GM19463 (cell line): ENCODE measurements at regions not wholly inside any gene's neighbourhood (a gene's known extent, or its start where the extent isn't known, plus 50 kb on each side); places are given as distances from the start of the nearest gene placed in this dataset.
"Not testable (repeated sequence)": the region's sequence is repeated elsewhere in the genome, so short reads cannot be mapped to it uniquely, and the experiment has no call there.

Source experiments
- ATAC-seq: cut with Tn5 transposase; IDR thresholded peaks from one replicate; pipeline ENCODE4 v1.9.1; 2021; ENCODE audit warnings: mild to moderate bottlenecking, moderate library complexity; ENCODE audit not compliant: unreplicated experiment

- no peak for ATAC-seq
These were observed 324.4 kb upstream of the B3GAT1 start for GRCh38 chr11:134736251-134736947.

- no peak for ATAC-seq
These were observed 322.9 kb upstream of the B3GAT1 start for GRCh38 chr11:134734894-134735293.

- no peak for ATAC-seq
These were observed 322.3 kb upstream of the B3GAT1 start for GRCh38 chr11:134734141-134734845.

GRCh38 chr11:134733646-134734045, 321.6 kb upstream of the B3GAT1 start:
- no peak for ATAC-seq

GRCh38 chr11:134731213-134731961, 319.3 kb upstream of the B3GAT1 start:
- no peak for ATAC-seq

- ATAC-seq: no peak
These were observed 318.6 kb upstream of the B3GAT1 start for GRCh38 chr11:134730561-134731212.

GRCh38 chr11:134730101-134730500, 318.1 kb upstream of the B3GAT1 start:
- ATAC-seq: no peak

- no peak for ATAC-seq
These were observed 316.1 kb upstream of the B3GAT1 start for GRCh38 chr11:134728186-134728585.

- ATAC-seq: no peak
These were observed 315.6 kb upstream of the B3GAT1 start for GRCh38 chr11:134727636-134728035.

DNA sequence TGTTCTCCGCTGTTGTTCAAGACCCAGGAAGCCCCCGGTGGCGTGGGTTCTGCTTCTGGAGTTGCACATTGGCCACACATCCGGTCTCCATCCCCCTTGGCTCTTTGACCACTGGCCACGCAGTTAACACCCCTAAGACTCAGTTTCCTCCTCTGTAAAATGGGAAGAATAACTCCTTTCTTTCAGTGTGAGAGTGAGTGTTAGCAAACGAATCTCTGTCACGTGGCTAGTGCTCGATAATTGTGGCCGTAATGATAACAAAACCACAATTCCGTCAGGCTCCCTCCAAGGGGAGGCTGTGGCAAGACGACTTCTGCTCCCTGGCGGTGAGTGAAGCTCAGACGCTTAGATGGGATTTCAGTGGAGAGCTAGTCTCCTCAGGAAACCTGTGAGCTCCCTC, 315.2 kb upstream of the B3GAT1 start:
- ATAC-seq: no peak

DNA sequence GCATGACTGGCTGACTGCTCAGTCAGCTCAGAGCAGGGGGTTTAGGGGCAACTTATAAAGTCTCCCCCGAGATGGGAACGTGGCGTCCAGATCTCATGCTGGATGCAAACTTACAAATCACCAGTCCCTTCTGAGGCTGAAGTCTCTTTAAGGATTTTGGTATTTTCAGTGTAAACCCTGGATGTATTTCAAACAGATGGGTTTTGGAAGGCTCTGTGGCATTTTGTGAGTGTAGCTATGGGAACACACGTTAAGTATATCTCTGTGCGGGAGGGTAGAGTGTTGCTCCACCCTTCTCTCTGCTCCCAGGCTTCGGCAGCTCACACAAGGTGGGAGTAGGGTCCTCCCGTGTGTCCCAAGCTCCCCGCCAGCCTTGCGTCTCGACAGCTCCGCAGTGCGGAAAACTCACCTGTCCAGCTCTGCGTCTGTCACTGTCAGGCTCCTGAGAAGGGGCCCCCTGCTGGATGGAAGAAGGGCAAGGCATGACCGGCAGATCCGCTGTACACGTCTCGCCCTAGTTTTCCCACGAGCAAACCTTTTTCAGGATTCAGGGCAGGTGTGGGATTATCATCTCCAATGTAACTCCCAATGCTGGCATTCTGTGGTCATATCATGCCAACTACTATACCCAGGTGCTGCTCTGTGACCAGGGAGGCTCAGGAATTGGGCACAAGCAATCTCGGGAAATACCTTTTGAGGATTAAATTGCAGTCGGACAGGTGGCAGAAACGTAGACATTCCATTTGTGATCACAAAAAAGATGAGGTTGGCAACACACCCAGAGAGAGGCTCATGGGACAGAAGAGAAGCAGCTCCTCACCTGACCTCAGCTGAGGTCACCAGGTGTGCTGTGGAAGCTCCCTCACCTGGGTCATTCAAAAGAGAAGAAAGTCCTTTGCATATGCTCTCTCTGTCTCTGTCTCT, 313.9 kb upstream of the B3GAT1 start:
- ATAC-seq: no peak

GRCh38 chr11:134725211-134725610, 313.2 kb upstream of the B3GAT1 start:
- ATAC-seq: no peak

- ATAC-seq: no peak
These were observed 312.7 kb upstream of the B3GAT1 start for GRCh38 chr11:134724779-134725140.

- no peak for ATAC-seq
These were observed 312.2 kb upstream of the B3GAT1 start for GRCh38 chr11:134724106-134724778.

- ATAC-seq: not testable (repeated sequence)
These were observed 308.6 kb upstream of the B3GAT1 start for GRCh38 chr11:134720691-134721070.

- not testable (repeated sequence) for ATAC-seq
These were observed 308.1 kb upstream of the B3GAT1 start for GRCh38 chr11:134719940-134720690.

DNA sequence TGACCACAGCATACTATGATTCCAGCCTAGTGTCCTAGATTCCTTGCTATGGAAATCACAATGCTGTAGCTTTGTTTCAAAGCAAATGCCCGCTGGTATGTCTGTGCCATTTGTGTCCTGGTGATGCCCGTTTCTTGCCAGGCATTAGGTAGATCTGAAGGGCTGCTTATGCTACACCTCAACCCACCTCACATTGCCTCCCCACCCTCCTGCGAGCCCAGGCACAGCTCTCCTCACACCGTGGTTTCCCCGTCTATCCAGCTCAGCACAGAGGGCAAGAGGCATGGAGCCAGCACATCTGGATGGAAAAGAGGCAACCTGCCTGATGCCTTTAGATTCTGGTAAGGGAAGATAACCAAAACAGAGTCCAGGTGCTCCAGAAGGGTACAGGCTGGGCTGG, 307.4 kb upstream of the B3GAT1 start:
- no peak for ATAC-seq

GRCh38 chr11:134716582-134716981, 304.5 kb upstream of the B3GAT1 start:
- no peak for ATAC-seq

DNA sequence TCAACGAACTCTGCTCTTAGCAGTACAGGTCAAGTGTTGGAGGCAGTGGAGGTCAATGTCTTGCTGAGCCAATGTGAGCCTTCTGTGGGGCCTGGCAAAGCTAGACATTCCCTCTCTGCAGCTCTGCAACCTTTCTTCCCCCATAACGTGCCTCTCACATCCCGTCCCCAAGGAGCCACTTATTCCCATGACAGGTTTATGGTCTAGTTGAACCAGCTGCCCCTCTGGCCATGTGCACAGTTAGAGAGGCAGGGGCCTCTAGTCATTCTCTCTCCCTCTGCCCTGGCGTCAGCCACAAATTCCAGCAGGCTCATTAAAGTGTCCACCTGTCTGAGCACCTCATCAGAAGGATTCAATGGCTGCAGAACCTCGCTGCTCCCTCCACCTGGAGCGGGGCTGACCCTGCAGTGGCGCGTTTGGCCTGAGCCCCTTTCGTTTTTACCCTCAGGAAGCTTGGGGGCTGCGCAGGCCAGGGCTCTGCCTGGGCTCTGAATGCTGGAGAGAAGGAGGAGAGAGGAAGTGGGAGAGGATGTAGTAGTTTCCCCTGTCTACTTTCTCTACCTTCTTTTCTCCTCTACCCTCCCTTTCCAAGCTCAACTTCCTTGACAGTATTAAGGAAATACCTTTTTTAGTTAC, 302.1 kb upstream of the B3GAT1 start:
- no peak for ATAC-seq
